Mesendoderm (in vitro differentiated cells): ENCODE measurements at regions not wholly inside any gene's neighbourhood (a gene's known extent, or its start where the extent isn't known, plus 50 kb on each side); places are given as distances from the start of the nearest gene placed in this dataset.
"Not testable (repeated sequence)": the region's sequence is repeated elsewhere in the genome, so short reads cannot be mapped to it uniquely, and the experiment has no call there.

Source experiments
- DNase-seq: peaks from one replicate; pipeline ENCODE4 v3.0.0; 2013
- H2AK5ac ChIP-seq: 2 replicates; pipeline ENCODE4 v1.6.1; 2013; ENCODE audit warnings: low read length, inconsistent platforms
- H2BK120ac ChIP-seq: 2 replicates; pipeline ENCODE4 v1.6.1; 2013; ENCODE audit warnings: low read depth, mild to moderate bottlenecking, low read length, moderate library complexity, mixed read lengths
- H2BK15ac ChIP-seq: replicated peaks from 2 replicates; pipeline ENCODE4 v1.6.1; 2013; ENCODE audit warnings: low read depth, mild to moderate bottlenecking, moderate library complexity
- H2BK5ac ChIP-seq: 2 replicates; pipeline ENCODE4 v1.6.1; 2013; ENCODE audit warnings: low read length, inconsistent platforms
- H3K18ac ChIP-seq: 2 replicates; pipeline ENCODE4 v1.6.1; 2013; ENCODE audit warnings: mild to moderate bottlenecking, low read length, mixed read lengths
- H3K23ac ChIP-seq: one replicate; pipeline ENCODE4 v1.6.1; 2013; ENCODE audit warnings: low read length
- H3K27ac ChIP-seq: 2 replicates; pipeline ENCODE4 v1.5.1; 2013; ENCODE audit warnings: low read depth, mild to moderate bottlenecking, inconsistent platforms, low read length, moderate library complexity
- H3K27me3 ChIP-seq: 2 replicates; pipeline ENCODE4 v1.6.1; 2013; ENCODE audit warnings: low read length, control low read depth, mild to moderate bottlenecking, inconsistent platforms; ENCODE audit not compliant: insufficient read depth, poor library complexity
- H3K36me3 ChIP-seq: 2 replicates; pipeline ENCODE4 v1.6.1; 2013; ENCODE audit warnings: low read length, inconsistent platforms; ENCODE audit not compliant: control insufficient read depth, insufficient read depth
- H3K4ac ChIP-seq: one replicate; pipeline ENCODE4 v1.6.1; 2013; ENCODE audit warnings: low read depth, mild to moderate bottlenecking, low read length, moderate library complexity
- H3K4me1 ChIP-seq: 2 replicates; pipeline ENCODE4 v1.6.1; 2013; ENCODE audit warnings: low read depth, low read length, inconsistent platforms; ENCODE audit not compliant: control insufficient read depth
- H3K4me2 ChIP-seq: 2 replicates; pipeline ENCODE4 v1.6.1; 2013; ENCODE audit warnings: low read length
- H3K4me3 ChIP-seq: 2 replicates; pipeline ENCODE4 v1.5.1; 2013; ENCODE audit warnings: mild to moderate bottlenecking, low read length
- H3K56ac ChIP-seq: one replicate; pipeline ENCODE4 v1.6.1; 2013; ENCODE audit warnings: low read length
- H3K79me1 ChIP-seq: 2 replicates; pipeline ENCODE4 v1.6.1; 2013; ENCODE audit warnings: low read length, inconsistent platforms
- H3K79me2 ChIP-seq: 2 replicates; pipeline ENCODE4 v1.6.1; 2013; ENCODE audit warnings: mild to moderate bottlenecking, low read length; ENCODE audit not compliant: control insufficient read depth, insufficient read depth
- H3K9ac ChIP-seq: 2 replicates; pipeline ENCODE4 v1.6.1; 2013; ENCODE audit warnings: low read length, inconsistent platforms
- H4K5ac ChIP-seq: one replicate; pipeline ENCODE4 v1.6.1; 2013; ENCODE audit warnings: low read length
- H4K8ac ChIP-seq: one replicate; pipeline ENCODE4 v1.6.1; 2013; ENCODE audit warnings: low read depth, mild to moderate bottlenecking, control low read depth, low read length, moderate library complexity
- WGBS: extraction: QIAGEN DNeasy Blood & Tissue Kit; methylation state at CpG from one replicate; pipeline ENCODE4 v1.1.7; 2013; ENCODE audit warnings: low lambda C conversion rate, missing lambda C conversion rate; ENCODE audit not compliant: insufficient coverage; ENCODE audit errors: extremely low coverage; 5-methylcytosine and 5-hydroxymethylcytosine counted together

- Histone ChIP-seq H3K79me2 (no peaks in the 10 kb centered on the region), H2BK15ac (no peak overlapping the region), H3K79me1 (no peaks in the 10 kb centered on the region), H4K5ac (no peak overlapping the region), H3K4me3 (no peak overlapping the region), H3K4ac (no peak overlapping the region), H3K9ac (no peak overlapping the region), H3K4me2 (no peak overlapping the region), H2AK5ac (no peak overlapping the region), H3K18ac (no peak overlapping the region), H3K23ac (no peak overlapping the region), H2BK120ac (no peak overlapping the region), H3K27me3 (no peaks in the 10 kb centered on the region), H3K56ac (no peak overlapping the region), H2BK5ac (no peak overlapping the region), H3K36me3 (no peaks in the 10 kb centered on the region), H3K27ac (no peak overlapping the region), H3K4me1 (no peaks in the 10 kb centered on the region), H4K8ac (no peak overlapping the region)
- DNase-seq: no peak
Observed at GRCh38 chrX:28472926-28473325, 114.3 kb upstream of the IL1RAPL1 start.

- WGBS: no CpG with 5 or more reads among the region's 3 CpGs
- Histone ChIP-seq H3K4me3 (no peak overlapping the region), H2BK15ac (no peak overlapping the region), H3K56ac (no peak overlapping the region), H2AK5ac (no peak overlapping the region), H4K8ac (no peak overlapping the region), H2BK5ac (no peak overlapping the region), H3K79me2 (no peaks in the 10 kb centered on the region), H3K79me1 (no peaks in the 10 kb centered on the region), H3K18ac (no peak overlapping the region), H3K36me3 (no peaks in the 10 kb centered on the region), H2BK120ac (no peak overlapping the region), H3K4ac (no peak overlapping the region), H3K23ac (no peak overlapping the region), H3K4me2 (no peak overlapping the region), H3K4me1 (no peaks in the 10 kb centered on the region), H3K27me3 (no peaks in the 10 kb centered on the region), H3K27ac (no peak overlapping the region), H3K9ac (no peak overlapping the region), H4K5ac (no peak overlapping the region)
- DNase-seq: no peak
Observed at GRCh38 chrX:28487818-28488217, 99.4 kb upstream of the IL1RAPL1 start.

DNA sequence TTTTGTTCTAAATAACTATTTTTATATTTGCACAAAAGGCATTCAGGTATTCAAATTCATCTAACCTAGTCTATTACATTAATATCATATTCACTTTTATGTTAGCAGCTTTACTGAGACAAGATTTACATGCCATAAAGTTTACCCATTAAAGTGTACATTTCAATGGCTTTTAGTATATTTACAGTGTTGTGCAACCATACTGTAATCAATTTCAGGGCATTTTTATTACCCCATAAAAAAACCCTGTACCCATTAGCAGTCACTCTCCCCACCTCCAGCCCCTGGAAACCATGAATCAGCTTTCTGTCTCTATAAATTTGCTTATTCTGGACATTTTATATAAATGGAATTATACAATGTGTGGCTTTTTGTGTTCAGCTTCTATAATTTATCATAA, 95.9 kb upstream of the IL1RAPL1 start:
- Histone ChIP-seq H3K4me2 (no peak overlapping the region), H4K5ac (no peak overlapping the region), H3K27ac (no peak overlapping the region), H3K23ac (no peak overlapping the region), H3K36me3 (no peaks in the 10 kb centered on the region), H4K8ac (no peak overlapping the region), H2BK5ac (no peak overlapping the region), H3K56ac (no peak overlapping the region), H2BK15ac (no peak overlapping the region), H3K79me1 (no peaks in the 10 kb centered on the region), H3K9ac (no peak overlapping the region), H3K27me3 (no peaks in the 10 kb centered on the region), H2AK5ac (no peak overlapping the region), H3K4ac (no peak overlapping the region), H3K79me2 (no peaks in the 10 kb centered on the region), H3K18ac (no peak overlapping the region), H3K4me3 (no peak overlapping the region), H3K4me1 (no peaks in the 10 kb centered on the region), H2BK120ac (no peak overlapping the region)
- no peak for DNase-seq

DNA sequence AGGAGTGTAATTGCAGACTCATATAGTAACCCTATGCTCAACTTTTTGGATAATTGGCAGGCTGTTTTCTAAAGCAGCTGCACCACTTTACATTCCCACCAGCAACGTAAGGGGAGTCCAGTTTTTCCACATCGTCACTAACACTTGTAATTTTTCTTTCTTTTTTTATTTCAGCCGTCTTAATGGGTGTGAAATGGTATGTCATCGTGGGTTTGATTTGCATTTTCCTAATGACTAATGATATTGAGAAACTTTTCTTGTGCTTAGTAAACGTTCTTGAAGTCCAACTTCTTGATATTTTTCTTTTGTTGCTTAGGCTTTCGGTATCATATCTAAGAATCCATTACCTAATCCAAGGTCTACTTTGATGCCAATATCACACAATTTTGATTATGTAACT, 95.3 kb upstream of the IL1RAPL1 start:
- no peak overlapping the region for H3K23ac ChIP-seq
- H4K5ac ChIP-seq: no peak overlapping the region
- H3K27me3 ChIP-seq: no peaks in the 10 kb centered on the region
- H3K36me3 ChIP-seq: no peaks in the 10 kb centered on the region
- no peak overlapping the region for H3K18ac ChIP-seq
- H2AK5ac ChIP-seq: no peak overlapping the region
- H3K9ac ChIP-seq: no peak overlapping the region
- no peaks in the 10 kb centered on the region for H3K79me2 ChIP-seq
- no peak for DNase-seq
- H3K79me1 ChIP-seq: no peaks in the 10 kb centered on the region
- H2BK120ac ChIP-seq: no peak overlapping the region
- no peak overlapping the region for H3K4me2 ChIP-seq
- no peak overlapping the region for H3K4ac ChIP-seq
- H3K4me1 ChIP-seq: no peaks in the 10 kb centered on the region
- no peak overlapping the region for H2BK5ac ChIP-seq
- H2BK15ac ChIP-seq: no peak overlapping the region
- no peak overlapping the region for H3K56ac ChIP-seq
- H3K4me3 ChIP-seq: no peak overlapping the region
- no peak overlapping the region for H4K8ac ChIP-seq
- whole genome bisulfite sequencing: no CpG with 5 or more reads among the region's 6 CpGs
- H3K27ac ChIP-seq: no peak overlapping the region

DNA sequence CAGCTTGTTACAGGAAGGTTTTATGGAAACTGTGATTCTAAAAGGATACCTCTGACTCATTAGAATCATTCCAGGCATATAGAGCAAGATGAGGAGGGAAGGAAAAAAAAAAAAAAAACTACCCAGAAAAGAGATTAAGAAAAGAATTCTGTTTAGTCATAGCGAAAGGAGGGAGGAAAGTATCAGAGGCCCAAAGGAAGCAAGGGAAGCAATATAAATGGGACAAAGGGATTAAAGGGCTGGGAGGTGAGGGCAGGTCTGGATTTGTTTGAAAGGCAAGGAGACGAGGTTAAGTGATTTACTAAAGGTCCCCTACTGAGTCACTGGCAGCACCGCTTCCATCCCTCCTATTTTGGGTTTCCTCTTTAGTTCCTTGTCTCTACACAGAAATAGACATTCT, 88.6 kb upstream of the IL1RAPL1 start:
- Histone ChIP-seq H2BK15ac (no peak overlapping the region), H3K4me2 (no peak overlapping the region), H3K4me1 (no peaks in the 10 kb centered on the region), H4K5ac (no peak overlapping the region), H3K27me3 (no peaks in the 10 kb centered on the region), H3K18ac (no peak overlapping the region), H3K36me3 (no peaks in the 10 kb centered on the region), H2BK120ac (no peak overlapping the region), H3K9ac (no peak overlapping the region), H3K27ac (no peak overlapping the region), H2AK5ac (no peak overlapping the region), H3K4me3 (no peak overlapping the region), H2BK5ac (no peak overlapping the region), H4K8ac (no peak overlapping the region), H3K56ac (no peak overlapping the region), H3K23ac (no peak overlapping the region), H3K79me1 (no peaks in the 10 kb centered on the region), H3K4ac (no peak overlapping the region), H3K79me2 (no peaks in the 10 kb centered on the region)
- DNase-seq: peak; percentile 69
- WGBS: no CpG with 5 or more reads among the region's 3 CpGs

- H4K8ac ChIP-seq, H3K4me2 ChIP-seq, H3K27ac ChIP-seq, H3K79me1 ChIP-seq, H3K79me2 ChIP-seq, H3K23ac ChIP-seq, H3K4ac ChIP-seq, H2AK5ac ChIP-seq, H3K56ac ChIP-seq, H2BK5ac ChIP-seq, H3K9ac ChIP-seq, H3K36me3 ChIP-seq, H3K27me3 ChIP-seq, H2BK120ac ChIP-seq, H4K5ac ChIP-seq, H3K4me3 ChIP-seq, H3K18ac ChIP-seq, H2BK15ac ChIP-seq, H3K4me1 ChIP-seq: not testable (repeated sequence)
- no CpG with 5 or more reads among the region's 6 CpGs for WGBS
- DNase-seq: peak; percentile 70
Observed at GRCh38 chrX:28502667-28503066, 84.6 kb upstream of the IL1RAPL1 start.
